NCI-H526 treated with DMSO at 0.1 percent for 48 hours (cell line): ENCODE measurements at regions not wholly inside any gene's neighbourhood (a gene's known extent, or its start where the extent isn't known, plus 50 kb on each side); places are given as distances from the start of the nearest gene placed in this dataset.

Experiments
- DNase-seq: peaks from one replicate; lab custom pipeline; 2025; lab: John Stamatoyannopoulos, UW

DNA sequence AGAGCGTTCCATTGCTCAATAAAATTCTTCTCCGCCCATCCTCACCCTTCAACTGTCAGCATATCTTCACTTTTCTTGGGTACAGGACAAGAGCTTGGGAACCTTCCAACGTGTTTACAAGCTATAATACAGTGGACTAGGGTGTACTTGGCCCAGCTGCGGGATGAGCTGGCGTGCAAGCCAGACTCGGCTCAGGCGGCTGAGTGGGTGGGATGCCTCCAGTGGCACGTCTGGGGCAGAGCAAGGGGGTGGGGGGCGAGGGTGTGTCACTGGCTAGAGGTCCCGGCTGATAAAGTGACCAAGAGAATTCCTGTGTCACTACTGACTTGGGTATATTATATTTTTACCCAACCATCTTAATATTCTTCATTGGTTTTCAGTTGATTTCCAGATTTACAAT lies 179.7 kb downstream of the EVA1A start:
- no peak for DNase-seq

DNA sequence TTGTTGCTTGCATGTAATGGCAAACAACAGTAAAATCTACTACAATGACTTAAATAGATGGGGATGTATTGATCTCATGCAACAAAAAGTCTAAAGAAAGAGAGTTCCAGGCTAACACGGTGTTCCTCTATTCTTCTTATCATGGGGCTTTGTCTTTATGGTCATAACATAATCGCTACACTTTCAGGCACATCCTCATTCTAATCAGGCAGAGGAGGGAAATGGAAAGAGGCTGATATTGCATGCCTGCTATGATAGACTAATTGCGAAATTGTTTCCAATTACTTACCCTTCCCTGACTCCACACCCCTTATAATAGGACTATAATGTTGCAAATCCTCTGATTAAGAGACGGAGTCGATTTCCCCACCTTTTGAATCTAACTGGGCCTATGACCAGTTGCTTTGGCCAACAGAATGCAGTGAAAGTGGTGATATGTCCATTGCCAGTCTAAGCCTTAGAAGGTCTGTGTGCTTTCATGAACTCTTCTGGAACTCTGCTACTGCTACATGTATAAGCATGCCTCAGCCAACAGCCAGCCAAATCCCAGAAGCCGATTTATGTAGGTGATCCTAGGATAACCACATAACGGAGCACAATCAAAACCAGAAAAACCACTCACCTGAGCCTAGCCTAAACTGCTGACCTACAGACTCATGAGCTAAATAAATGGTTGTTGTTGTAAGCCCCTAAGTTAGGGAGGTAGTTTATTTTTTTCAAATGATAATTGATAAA lies 180.3 kb upstream of the TACR1 start:
- no peak for DNase-seq

- no peak for DNase-seq
Observed at GRCh38 chr2:75375646-75376582, 176.6 kb upstream of the TACR1 start.

- DNase-seq: peak; percentile 48
Observed at GRCh38 chr2:75374414-75374957, 175.2 kb upstream of the TACR1 start.

- peak; percentile 5 for DNase-seq
Observed at GRCh38 chr2:75367401-75367800, 168.1 kb upstream of the TACR1 start.

DNA sequence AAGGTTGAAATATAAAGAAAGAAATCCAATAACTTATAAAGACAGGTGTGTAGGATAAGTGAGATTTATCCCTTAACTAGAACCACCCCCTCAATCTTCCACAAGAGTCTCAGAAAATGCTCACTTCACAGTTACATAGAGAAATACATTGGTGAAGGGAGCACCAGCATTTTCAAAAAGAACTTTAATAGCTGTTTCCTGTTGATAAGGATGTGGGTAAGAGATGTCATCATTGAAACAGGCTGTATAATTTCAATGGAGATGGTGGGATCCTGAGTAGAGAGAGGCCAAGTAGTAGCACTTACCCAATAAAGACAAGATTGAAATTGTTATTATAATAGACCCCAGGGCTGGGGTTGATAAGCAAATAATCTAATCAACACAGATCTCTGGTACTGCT lies 162.2 kb upstream of the TACR1 start:
- DNase-seq: no peak

DNA sequence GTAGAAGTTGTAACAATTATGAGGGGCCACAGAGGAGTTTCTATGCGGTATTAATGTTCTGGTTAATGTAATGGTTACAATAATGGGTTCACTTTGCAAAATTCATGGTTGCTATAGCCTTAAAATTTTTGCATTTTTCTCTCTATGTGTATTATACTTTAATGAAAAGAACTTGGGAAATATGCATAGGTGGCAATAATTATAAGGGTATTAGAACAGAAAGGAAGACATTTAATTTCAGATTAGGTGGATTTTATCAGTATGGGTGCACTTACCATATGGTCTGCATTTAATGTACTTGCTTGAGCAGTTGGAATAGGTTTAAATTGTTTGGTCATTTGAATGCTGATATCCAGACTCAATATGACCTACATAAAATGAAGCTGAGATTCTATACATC lies 161.6 kb upstream of the TACR1 start:
- DNase-seq: no peak

DNA sequence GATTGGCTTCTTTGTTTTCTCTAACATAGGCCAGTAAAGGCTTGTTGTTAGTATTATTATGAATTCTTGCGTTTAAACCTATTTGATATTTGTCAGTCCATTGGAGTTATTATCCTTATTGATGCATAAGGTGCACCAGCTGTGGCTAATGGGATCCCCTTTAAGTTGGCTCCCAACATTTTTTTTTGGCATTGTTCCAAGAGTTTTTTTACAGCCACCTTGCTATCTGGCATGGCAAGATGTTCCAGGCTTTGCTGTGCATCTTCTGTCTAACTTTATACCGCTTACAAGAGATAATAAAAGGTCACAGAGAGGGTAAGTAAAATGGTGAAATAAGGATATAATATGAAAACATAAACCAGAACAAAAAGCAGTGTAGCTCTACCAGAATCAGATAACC lies 157.5 kb upstream of the TACR1 start:
- DNase-seq: no peak

- no peak for DNase-seq
Observed at GRCh38 chr2:75353131-75353530, 153.8 kb upstream of the TACR1 start.

- DNase-seq: no peak
Observed at GRCh38 chr2:75348307-75348706, 149.0 kb upstream of the TACR1 start.

- DNase-seq: no peak
Observed at GRCh38 chr2:75344146-75344545, 144.8 kb upstream of the TACR1 start.

DNA sequence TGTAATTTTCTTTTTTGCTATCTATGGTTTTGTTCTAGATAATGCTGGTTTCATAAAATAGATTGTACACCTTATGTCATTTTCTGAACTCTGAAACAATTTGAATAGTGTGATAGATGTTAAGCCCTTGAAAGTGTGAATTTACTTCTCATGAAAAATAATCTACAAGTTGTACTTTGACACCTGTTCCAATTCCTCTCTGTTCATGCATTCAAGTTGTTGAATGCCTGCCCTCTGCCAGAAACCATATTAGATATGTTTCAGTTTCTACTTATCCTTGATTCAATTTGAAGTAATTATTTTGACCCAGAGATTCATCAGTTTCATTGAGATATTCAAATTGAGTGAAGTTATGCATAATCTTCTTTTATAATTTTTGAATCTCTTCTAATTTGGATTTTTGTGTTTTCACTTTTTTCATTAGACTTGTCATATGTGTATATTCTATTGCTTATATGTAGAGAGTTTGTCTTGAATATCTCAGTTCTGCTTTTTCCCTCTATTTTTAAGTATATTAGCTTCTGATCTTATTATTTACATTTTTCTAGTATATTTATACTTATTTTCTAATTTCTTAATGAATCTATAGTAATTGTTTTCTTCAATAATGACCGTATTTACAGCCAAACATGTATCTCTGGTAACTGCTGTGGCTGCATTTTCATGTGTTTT lies 143.3 kb upstream of the TACR1 start:
- DNase-seq: no peak

- DNase-seq: no peak
Observed at GRCh38 chr2:75340560-75340959, 141.2 kb upstream of the TACR1 start.

GRCh38 chr2:75338461-75338860 lies 139.1 kb upstream of the TACR1 start:
- no peak for DNase-seq

DNA sequence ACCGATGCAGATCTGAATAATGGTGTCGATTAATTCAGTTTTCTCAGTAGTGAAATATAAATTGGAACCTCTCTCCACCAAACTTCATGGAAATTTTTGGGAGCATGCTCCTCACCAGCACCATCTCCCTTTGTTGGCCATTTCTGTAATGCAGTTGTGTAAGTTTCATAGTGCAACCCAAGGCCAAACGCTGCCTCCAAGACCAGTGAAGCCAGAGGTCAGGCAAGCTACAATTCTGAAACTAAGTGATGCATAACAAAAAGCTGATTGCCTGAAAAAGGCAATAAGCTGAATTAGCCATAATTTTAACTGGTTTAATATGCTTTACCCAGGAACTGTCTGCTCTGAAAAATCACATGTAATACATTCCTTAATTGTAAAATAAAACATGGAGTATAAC lies 138.3 kb upstream of the TACR1 start:
- no peak for DNase-seq

- no peak for DNase-seq
Observed at GRCh38 chr2:75337016-75337415, 137.7 kb upstream of the TACR1 start.

DNA sequence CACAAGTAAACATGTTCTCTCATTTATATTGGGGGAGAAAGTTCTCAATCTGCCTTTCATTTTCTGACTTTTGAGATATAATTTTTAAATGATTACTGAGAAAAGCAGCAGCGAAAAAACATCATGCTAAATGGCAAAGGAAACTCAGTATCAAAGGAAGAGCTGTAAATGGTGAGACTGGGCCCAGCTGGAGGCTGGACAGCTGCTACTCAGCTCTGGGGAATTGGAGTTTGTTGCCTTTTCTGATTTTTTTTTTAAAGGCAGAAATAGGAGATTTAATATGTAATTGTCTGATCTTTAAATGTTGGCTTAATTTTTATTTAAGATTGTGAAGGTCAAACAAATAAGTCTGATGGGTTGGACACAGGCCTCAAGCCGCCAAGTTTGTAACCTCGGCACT lies 137.1 kb upstream of the TACR1 start:
- no peak for DNase-seq

GRCh38 chr2:75334076-75334475 lies 134.8 kb upstream of the TACR1 start:
- DNase-seq: no peak

- no peak for DNase-seq
Observed at GRCh38 chr2:75333646-75334045, 134.3 kb upstream of the TACR1 start.

DNA sequence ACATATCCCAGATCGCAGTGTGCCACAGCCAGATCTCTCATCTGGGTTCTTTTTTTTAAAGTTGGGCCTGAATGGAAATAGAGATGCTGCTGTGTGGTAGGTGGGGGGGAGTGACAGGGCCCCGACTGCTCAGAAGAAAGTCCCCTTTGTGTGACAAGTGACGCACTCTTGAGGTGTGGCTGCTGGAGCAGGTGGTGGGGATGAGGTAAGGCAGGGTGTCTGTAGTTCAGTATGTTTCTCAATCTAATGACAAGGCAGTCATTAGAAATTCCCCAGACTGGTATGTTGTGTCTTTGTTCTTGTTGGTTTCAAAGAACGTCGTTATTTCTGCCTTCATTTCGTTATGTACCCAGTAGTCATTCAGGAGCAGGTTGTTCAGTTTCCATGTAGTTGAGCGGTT lies 128.8 kb upstream of the TACR1 start:
- no peak for DNase-seq

DNA sequence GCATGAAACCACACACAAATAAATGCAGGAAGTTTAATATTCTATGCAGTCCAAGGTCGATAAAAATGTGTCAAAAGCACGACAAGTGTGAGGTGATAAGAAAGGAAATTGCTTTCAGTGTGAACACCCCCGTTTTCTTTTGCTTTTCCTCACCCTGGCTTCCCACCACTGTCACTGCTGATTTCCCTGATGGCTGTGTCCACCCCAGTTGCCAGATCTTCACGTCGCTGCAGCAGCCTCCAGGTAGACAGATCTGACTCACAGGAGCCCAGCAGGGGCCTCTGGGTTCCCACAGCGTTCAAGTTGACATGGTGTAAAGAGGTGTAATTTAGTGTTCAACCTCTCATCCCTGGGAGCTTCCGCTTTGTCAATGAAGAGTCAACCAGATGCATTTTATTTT lies 128.0 kb upstream of the TACR1 start:
- no peak for DNase-seq

- DNase-seq: no peak
Observed at GRCh38 chr2:75326645-75327044, 127.3 kb upstream of the TACR1 start.

DNA sequence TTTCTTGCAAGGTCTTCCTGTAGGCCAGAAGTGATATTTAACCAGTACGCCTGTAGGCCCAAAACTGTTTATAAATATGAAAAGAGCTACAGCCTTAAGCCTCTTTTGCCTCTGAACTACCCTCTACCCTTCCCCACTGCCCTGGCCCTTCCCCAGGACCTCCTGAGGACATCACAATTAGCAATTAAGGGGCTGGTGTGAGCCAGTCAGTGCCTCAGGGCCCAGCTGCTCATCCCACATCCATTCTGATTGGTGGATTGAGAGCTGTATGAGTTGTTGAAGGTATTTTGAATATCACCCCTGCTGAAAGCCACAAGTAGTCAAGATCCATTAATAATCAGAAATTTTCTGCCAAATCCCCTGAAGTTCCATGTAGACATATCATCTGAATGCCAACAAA lies 126.3 kb upstream of the TACR1 start:
- no peak for DNase-seq
